Mammary epithelial cell (primary cell): ENCODE measurements at regions not wholly inside any gene's neighbourhood (a gene's known extent, or its start where the extent isn't known, plus 50 kb on each side); places are given as distances from the start of the nearest gene placed in this dataset.

ENCODE experiments used
- EZH2 ChIP-seq: IDR thresholded peaks from 2 replicates; pipeline ENCODE4 v1.6.1; 2012; ENCODE audit warnings: low read length, inconsistent platforms, borderline replicate concordance
- TF ChIP-seq, protein P1 (sequence below), 2 donors: IDR thresholded peaks in 1 of 2; conservative IDR thresholded peaks in 1 of 2; 2 replicates each; pipeline ENCODE4 v1.5.1; 2011 to 2012; ENCODE audit warnings: inconsistent platforms in 2 of 2, low read length in 2 of 2, mild to moderate bottlenecking in 2 of 2, control low read depth in 1 of 2, low read depth in 1 of 2; ENCODE audit not compliant: insufficient read depth in 1 of 2; ENCODE audit errors: extremely low read depth in 1 of 2

DNA sequence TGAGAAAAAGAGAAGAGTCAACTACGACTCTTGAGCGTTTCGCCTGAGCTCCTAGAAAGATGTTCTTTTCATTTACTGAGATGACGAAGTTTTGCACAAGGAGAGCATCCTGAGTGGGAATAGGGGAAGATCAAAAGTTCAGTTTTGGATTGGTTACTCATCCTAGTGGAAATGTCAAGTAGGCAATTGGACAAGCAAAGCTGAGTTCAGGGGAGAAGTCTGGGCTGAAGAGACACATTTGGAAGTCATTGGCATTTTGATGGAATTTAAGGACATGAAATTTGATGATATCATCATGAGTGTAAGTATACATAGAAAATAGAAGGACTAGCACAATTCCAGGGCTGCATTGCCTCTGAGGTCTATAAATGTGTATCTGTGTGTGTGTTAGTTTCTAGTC lies 416.6 kb downstream of the RAD51AP2 start:
- TF ChIP-seq, protein P1, sequence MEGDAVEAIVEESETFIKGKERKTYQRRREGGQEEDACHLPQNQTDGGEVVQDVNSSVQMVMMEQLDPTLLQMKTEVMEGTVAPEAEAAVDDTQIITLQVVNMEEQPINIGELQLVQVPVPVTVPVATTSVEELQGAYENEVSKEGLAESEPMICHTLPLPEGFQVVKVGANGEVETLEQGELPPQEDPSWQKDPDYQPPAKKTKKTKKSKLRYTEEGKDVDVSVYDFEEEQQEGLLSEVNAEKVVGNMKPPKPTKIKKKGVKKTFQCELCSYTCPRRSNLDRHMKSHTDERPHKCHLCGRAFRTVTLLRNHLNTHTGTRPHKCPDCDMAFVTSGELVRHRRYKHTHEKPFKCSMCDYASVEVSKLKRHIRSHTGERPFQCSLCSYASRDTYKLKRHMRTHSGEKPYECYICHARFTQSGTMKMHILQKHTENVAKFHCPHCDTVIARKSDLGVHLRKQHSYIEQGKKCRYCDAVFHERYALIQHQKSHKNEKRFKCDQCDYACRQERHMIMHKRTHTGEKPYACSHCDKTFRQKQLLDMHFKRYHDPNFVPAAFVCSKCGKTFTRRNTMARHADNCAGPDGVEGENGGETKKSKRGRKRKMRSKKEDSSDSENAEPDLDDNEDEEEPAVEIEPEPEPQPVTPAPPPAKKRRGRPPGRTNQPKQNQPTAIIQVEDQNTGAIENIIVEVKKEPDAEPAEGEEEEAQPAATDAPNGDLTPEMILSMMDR (conservative IDR thresholded peaks at IDR 0.05 in 1 of 2, IDR thresholded peaks at IDR 0.05 in 1 of 2; ENCODE audit: extremely low read depth in 1 of 2, insufficient read depth in 1 of 2, low read depth in 1 of 2, low read length in 2 of 2), result no peak
- TF ChIP-seq EZH2, result no peak
